IMR-90 (cell line): ENCODE measurements at regions not wholly inside any gene's neighbourhood (a gene's known extent, or its start where the extent isn't known, plus 50 kb on each side); places are given as distances from the start of the nearest gene placed in this dataset.

Source experiments
- ATAC-seq: fragments of 200-7000 bp; cut with Tn5 transposase; 2 replicates; pipeline ENCODE4 v1.9.1; 2020; ENCODE audit warnings: low read depth, mild to moderate bottlenecking, moderate library complexity
- BruUV-seq: library from RNA; stranded (reverse); fragments of 400-500 nt; replicated peaks from 2 replicates; lab custom pipeline; 2021; lab: Mats Ljungman, UMichigan
- CTCF ChIA-PET: fragments of 300-600 bp; formaldehyde crosslinking; extraction: SDS; loops from one replicate; lab custom pipeline; 2021; ENCODE audit warnings: antibody characterized with exemption; lab: Yijun Ruan, JAX
- POLR2A ChIA-PET: fragments of 300-600 bp; sonication (Branson Sonifier 250); formaldehyde crosslinking; loops from one replicate; lab custom pipeline; 2022; ENCODE audit warnings: antibody characterized with exemption; ENCODE audit not compliant: unreplicated experiment; lab: Charles Lee
- DNase-seq: peaks from one replicate; pipeline ENCODE4 v3.0.0; 2013
- H2AFZ ChIP-seq: replicated peaks from 2 replicates; pipeline ENCODE3; 2013; ENCODE audit warnings: low read length, mild to moderate bottlenecking; ENCODE audit not compliant: poor library complexity
- H2AK5ac ChIP-seq: 2 replicates; pipeline ENCODE4 v1.6.1; 2013; ENCODE audit warnings: low read depth, low read length, inconsistent platforms
- H2AK9ac ChIP-seq: replicated peaks from 2 replicates; pipeline ENCODE3; 2013; ENCODE audit warnings: mild to moderate bottlenecking, low read depth, low read length, moderate library complexity; ENCODE audit not compliant: poor library complexity
- H2BK120ac ChIP-seq: 2 replicates; pipeline ENCODE4 v1.6.1; 2013; ENCODE audit warnings: low read depth, low read length, inconsistent platforms
- H2BK15ac ChIP-seq: 3 replicates; pipeline ENCODE4 v1.6.1; 2013; ENCODE audit warnings: low read depth, low read length, inconsistent platforms
- H2BK20ac ChIP-seq: 2 replicates; pipeline ENCODE4 v1.6.1; 2013; ENCODE audit warnings: low read depth, mild to moderate bottlenecking, inconsistent platforms, low read length, moderate library complexity
- H2BK5ac ChIP-seq: 2 replicates; pipeline ENCODE4 v1.6.1; 2013; ENCODE audit warnings: mild to moderate bottlenecking, low read depth, low read length, inconsistent platforms; ENCODE audit not compliant: poor library complexity, severe bottlenecking
- H3K14ac ChIP-seq: replicated peaks from 2 replicates; pipeline ENCODE4 v1.6.1; 2013; ENCODE audit warnings: low read depth, low read length, inconsistent platforms
- H3K18ac ChIP-seq: 2 replicates; pipeline ENCODE4 v1.6.1; 2013; ENCODE audit warnings: low read depth, low read length, control low read depth
- H3K23ac ChIP-seq: 2 replicates; pipeline ENCODE4 v1.6.1; 2013; ENCODE audit warnings: low read depth, low read length, inconsistent platforms
- H3K27ac ChIP-seq: 2 replicates; pipeline ENCODE4 v1.5.1; 2013; ENCODE audit warnings: mild to moderate bottlenecking, control low read depth, low read length; ENCODE audit not compliant: insufficient read depth
- H3K27me3 ChIP-seq: 2 replicates; pipeline ENCODE4 v1.6.1; 2013; ENCODE audit warnings: low read length; ENCODE audit not compliant: control insufficient read depth, insufficient read depth
- H3K36me3 ChIP-seq: 2 replicates; pipeline ENCODE4 v1.6.1; 2013; ENCODE audit warnings: low read length, mixed read lengths; ENCODE audit not compliant: control insufficient read depth, insufficient read depth
- H3K4ac ChIP-seq: 2 replicates; pipeline ENCODE4 v1.6.1; 2013; ENCODE audit warnings: low read depth, low read length, inconsistent platforms
- H3K4me1 ChIP-seq: 2 replicates; pipeline ENCODE4 v1.6.1; 2013; ENCODE audit warnings: low read length, mixed read lengths; ENCODE audit not compliant: control insufficient read depth, insufficient read depth
- H3K4me2 ChIP-seq: 2 replicates; pipeline ENCODE4 v1.6.1; 2013; ENCODE audit warnings: low read depth, mild to moderate bottlenecking, control low read depth, low read length, moderate library complexity
- H3K4me3 ChIP-seq: 2 replicates; pipeline ENCODE4 v1.5.1; 2013; ENCODE audit warnings: low read depth, mild to moderate bottlenecking, control low read depth, low read length, moderate library complexity; ENCODE audit not compliant: insufficient read depth
- H3K56ac ChIP-seq: 2 replicates; pipeline ENCODE4 v1.6.1; 2013; ENCODE audit warnings: low read length, inconsistent platforms; ENCODE audit not compliant: insufficient read depth; ENCODE audit errors: extremely low read depth
- H3K79me1 ChIP-seq, 2 experiments: 2 replicates each; pipeline ENCODE4 v1.6.1; 2013; ENCODE audit warnings: low read length in 2 of 2, inconsistent platforms in 1 of 2, low read depth in 1 of 2
- H3K9ac ChIP-seq: 2 replicates; pipeline ENCODE4 v1.6.1; 2013; ENCODE audit warnings: low read depth, low read length, control low read depth
- H3K9me1 ChIP-seq: 2 replicates; pipeline ENCODE4 v1.6.1; 2013; ENCODE audit warnings: low read length, inconsistent platforms; ENCODE audit not compliant: insufficient read depth
- H3K9me3 ChIP-seq: 2 replicates; pipeline ENCODE4 v1.6.1; 2013; ENCODE audit warnings: low read length; ENCODE audit not compliant: control insufficient read depth, insufficient read depth
- H4K20me1 ChIP-seq: 2 replicates; pipeline ENCODE4 v1.6.1; 2013; ENCODE audit warnings: low read length, inconsistent platforms; ENCODE audit not compliant: insufficient read depth
- H4K5ac ChIP-seq: 2 replicates; pipeline ENCODE4 v1.6.1; 2013; ENCODE audit warnings: mild to moderate bottlenecking, low read depth, low read length, control low read depth
- H4K8ac ChIP-seq, 2 experiments: 2 replicates each; pipeline ENCODE4 v1.6.1; 2013; ENCODE audit warnings: low read depth in 2 of 2, low read length in 2 of 2, control low read depth in 1 of 2, inconsistent platforms in 1 of 2
- H4K91ac ChIP-seq: 2 replicates; pipeline ENCODE4 v1.6.1; 2013; ENCODE audit warnings: low read depth, low read length, inconsistent platforms; ENCODE audit not compliant: insufficient read depth
- BHLHE40 ChIP-seq: fragments of 150-350 bp; IDR thresholded peaks from 2 replicates; pipeline ENCODE4 v1.6.1; 2016; ENCODE audit warnings: mild to moderate bottlenecking, low read depth, low read length
- CEBPB ChIP-seq: IDR thresholded peaks from 2 replicates; pipeline ENCODE4 v1.6.1; 2012; ENCODE audit warnings: low read depth, low read length, improper control_type of control experiment
- FOS ChIP-seq: fragments of 150-350 bp; IDR thresholded peaks from 2 replicates; pipeline ENCODE4 v1.6.1; 2016; ENCODE audit warnings: low read depth, low read length
- MAFK ChIP-seq: IDR thresholded peaks from 2 replicates; pipeline ENCODE4 v1.6.1; 2012; ENCODE audit warnings: low read depth, low read length, improper control_type of control experiment
- MXI1 ChIP-seq: IDR thresholded peaks from 2 replicates; pipeline ENCODE4 v1.6.1; 2012; ENCODE audit warnings: low read depth, mild to moderate bottlenecking, low read length, moderate library complexity, borderline replicate concordance
- NFE2L2 ChIP-seq: fragments of 150-350 bp; IDR thresholded peaks from 2 replicates; pipeline ENCODE4 v1.6.1; 2016; ENCODE audit warnings: low read depth, mild to moderate bottlenecking, low read length
- POLR2A ChIP-seq: IDR thresholded peaks from 2 replicates; pipeline ENCODE4 v1.6.1; 2012; ENCODE audit warnings: mild to moderate bottlenecking, low read depth, low read length
- RCOR1 ChIP-seq: IDR thresholded peaks from 2 replicates; pipeline ENCODE4 v1.6.1; 2012; ENCODE audit warnings: mild to moderate bottlenecking, low read length, improper control_type of control experiment; ENCODE audit not compliant: insufficient replicate concordance
- RFX5 ChIP-seq: IDR thresholded peaks from 2 replicates; pipeline ENCODE4 v1.8.0; 2012; ENCODE audit warnings: low read depth, mild to moderate bottlenecking, low read length, moderate library complexity
- SMC3 ChIP-seq: fragments of 150-350 bp; IDR thresholded peaks from 2 replicates; pipeline ENCODE4 v1.6.1; 2016; ENCODE audit warnings: low read depth, mild to moderate bottlenecking, antibody characterized with exemption, low read length, moderate library complexity
- WGBS, 2 experiments: methylation state at CpG; one replicate each; pipeline versions ENCODE4 v1.1.5 to v1.1.7; 2013; ENCODE audit warnings: missing lambda C conversion rate in 2 of 2; ENCODE audit not compliant: insufficient read length in 1 of 2; ENCODE audit errors: extremely low coverage in 2 of 2; 5-methylcytosine and 5-hydroxymethylcytosine counted together
- dilution Hi-C: fragments of 300-500 bp; cut with HindIII; formaldehyde crosslinking; loops from one replicate; pipeline ENCODE4 v1.14.3; 2018; ENCODE audit warnings: low sequenced_read_pairs; ENCODE audit not compliant: unreplicated experiment
- in situ Hi-C: fragments of 300-500 bp; cut with MboI; formaldehyde crosslinking; loops from 3 replicates; pipeline ENCODE4 v1.14.3; 2019; ENCODE audit warnings: low sequenced_read_pairs, inconsistent platforms, mixed read lengths
- intact Hi-C: fragments of 100-400 bp; cut with micrococcal nuclease; formaldehyde crosslinking; loops from 2 replicates; pipeline ENCODE4 v1.10.0; 2022
- TF ChIP-seq, protein P1 (sequence below): fragments of 150-350 bp; IDR thresholded peaks from 2 replicates; pipeline ENCODE4 v1.6.1; 2016; ENCODE audit warnings: low read depth, mild to moderate bottlenecking, low read length, moderate library complexity, borderline replicate concordance
- TF ChIP-seq, protein P2 (sequence below): conservative IDR thresholded peaks from 2 replicates; pipeline ENCODE4 v1.5.1; 2012; ENCODE audit warnings: mild to moderate bottlenecking, low read depth, low read length, improper control_type of control experiment

DNA sequence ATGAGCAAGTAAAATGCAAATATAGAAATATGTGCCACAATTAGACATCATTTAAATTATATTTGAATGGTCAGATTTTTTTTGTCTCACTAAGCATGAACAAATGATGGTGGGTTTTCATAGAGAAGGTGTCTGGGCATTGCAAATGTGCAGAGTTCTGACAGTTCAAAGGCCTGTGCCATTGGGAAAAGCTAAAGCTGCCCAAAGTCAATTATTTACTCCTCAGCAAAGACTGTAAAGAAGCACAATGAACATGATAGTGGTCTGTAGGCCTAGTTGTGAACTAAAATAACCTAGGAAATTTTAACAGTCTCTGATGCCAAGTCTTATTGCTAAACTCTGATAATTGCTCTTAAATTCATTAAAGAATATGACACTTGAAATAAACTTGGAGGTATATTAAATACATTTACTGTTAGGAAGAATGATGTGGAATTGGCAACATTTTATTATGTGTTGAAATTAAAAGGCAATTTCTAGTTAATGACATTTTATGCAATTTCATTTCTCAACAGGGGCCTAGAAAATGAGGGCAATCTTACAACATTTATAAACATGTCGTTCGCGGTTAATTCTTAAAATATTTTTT, 874.3 kb upstream of the ADAMTS5 start:
- no peak overlapping the region for H3K4me2 ChIP-seq
- H3K14ac ChIP-seq, result no peak overlapping the region
- dilution Hi-C loops, result no loop called here
- intact Hi-C loops, result no loop called here
- H2AFZ ChIP-seq, result no peak overlapping the region
- ChIA-PET CTCF (no interaction called here), POLR2A (no interaction called here)
- H3K9ac ChIP-seq, result no peak overlapping the region
- WGBS, 2 experiments, result no CpG with 5 or more reads among the region's 3 CpGs
- H3K4ac ChIP-seq, result no peak overlapping the region
- H3K9me3 ChIP-seq, result no peaks in the 10 kb centered on the region
- no peaks in the 10 kb centered on the region for H3K79me1 ChIP-seq
- no peak overlapping the region for H2BK20ac ChIP-seq
- ATAC-seq (no peak), DNase-seq (no peak)
- H4K5ac ChIP-seq, result no peak overlapping the region
- H2BK120ac ChIP-seq, result no peak overlapping the region
- in situ Hi-C loops, result no loop called here
- no peaks in the 10 kb centered on the region for H3K9me1 ChIP-seq
- no TSS peak for BruUV-seq
- no peaks in the 10 kb centered on the region for H3K4me1 ChIP-seq
- no peak overlapping the region for H3K56ac ChIP-seq
- no peak overlapping the region for H2AK5ac ChIP-seq
- no peak overlapping the region for H2BK5ac ChIP-seq
- no peak overlapping the region for H3K18ac ChIP-seq
- TF ChIP-seq SMC3 (no peak), CEBPB (no peak), FOS (no peak), BHLHE40 (no peak), MXI1 (no peak), RCOR1 (no peak), RFX5 (no peak), MAFK (no peak), NFE2L2 (no peak), POLR2A (no peak)
- TF ChIP-seq, protein P1, sequence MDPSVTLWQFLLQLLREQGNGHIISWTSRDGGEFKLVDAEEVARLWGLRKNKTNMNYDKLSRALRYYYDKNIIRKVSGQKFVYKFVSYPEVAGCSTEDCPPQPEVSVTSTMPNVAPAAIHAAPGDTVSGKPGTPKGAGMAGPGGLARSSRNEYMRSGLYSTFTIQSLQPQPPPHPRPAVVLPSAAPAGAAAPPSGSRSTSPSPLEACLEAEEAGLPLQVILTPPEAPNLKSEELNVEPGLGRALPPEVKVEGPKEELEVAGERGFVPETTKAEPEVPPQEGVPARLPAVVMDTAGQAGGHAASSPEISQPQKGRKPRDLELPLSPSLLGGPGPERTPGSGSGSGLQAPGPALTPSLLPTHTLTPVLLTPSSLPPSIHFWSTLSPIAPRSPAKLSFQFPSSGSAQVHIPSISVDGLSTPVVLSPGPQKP, result no peak
- TF ChIP-seq, protein P2, sequence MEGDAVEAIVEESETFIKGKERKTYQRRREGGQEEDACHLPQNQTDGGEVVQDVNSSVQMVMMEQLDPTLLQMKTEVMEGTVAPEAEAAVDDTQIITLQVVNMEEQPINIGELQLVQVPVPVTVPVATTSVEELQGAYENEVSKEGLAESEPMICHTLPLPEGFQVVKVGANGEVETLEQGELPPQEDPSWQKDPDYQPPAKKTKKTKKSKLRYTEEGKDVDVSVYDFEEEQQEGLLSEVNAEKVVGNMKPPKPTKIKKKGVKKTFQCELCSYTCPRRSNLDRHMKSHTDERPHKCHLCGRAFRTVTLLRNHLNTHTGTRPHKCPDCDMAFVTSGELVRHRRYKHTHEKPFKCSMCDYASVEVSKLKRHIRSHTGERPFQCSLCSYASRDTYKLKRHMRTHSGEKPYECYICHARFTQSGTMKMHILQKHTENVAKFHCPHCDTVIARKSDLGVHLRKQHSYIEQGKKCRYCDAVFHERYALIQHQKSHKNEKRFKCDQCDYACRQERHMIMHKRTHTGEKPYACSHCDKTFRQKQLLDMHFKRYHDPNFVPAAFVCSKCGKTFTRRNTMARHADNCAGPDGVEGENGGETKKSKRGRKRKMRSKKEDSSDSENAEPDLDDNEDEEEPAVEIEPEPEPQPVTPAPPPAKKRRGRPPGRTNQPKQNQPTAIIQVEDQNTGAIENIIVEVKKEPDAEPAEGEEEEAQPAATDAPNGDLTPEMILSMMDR, result no peak
- no peaks in the 10 kb centered on the region for H3K27me3 ChIP-seq
- no peak overlapping the region for H2AK9ac ChIP-seq
- no peak overlapping the region for H4K8ac ChIP-seq
- H3K4me3 ChIP-seq, result no peak overlapping the region
- H4K20me1 ChIP-seq, result no peaks in the 10 kb centered on the region
- no peak overlapping the region for H4K91ac ChIP-seq
- no peak overlapping the region for H3K23ac ChIP-seq
- H3K36me3 ChIP-seq, result no peaks in the 10 kb centered on the region
- no peak overlapping the region for H3K27ac ChIP-seq
- H2BK15ac ChIP-seq, result no peak overlapping the region
